ENCODE measurements at regions not wholly inside any gene's neighbourhood (a gene's known extent, or its start where the extent isn't known, plus 50 kb on each side); places are given as distances from the start of the nearest gene placed in this dataset.

- Histone ChIP-seq H3K4me2 (ENCODE audit: control insufficient read depth, insufficient read depth) (no peak overlapping the region), H3K27me3 (replicated peaks in 1 of 2; ENCODE audit: control insufficient read depth in 2 of 2, insufficient read depth in 2 of 2, low read length in 1 of 2) (0 out of 4 replicates have a peak, but pooled peaks cover 0 to 3% of the 10 kb centered on the region in 2 experiments), H3K4me3 (no peak overlapping the region), H4K20me1 (ENCODE audit: control insufficient read depth, insufficient read depth) (no peaks in the 10 kb centered on the region), H3K9ac (ENCODE audit: control insufficient read depth, insufficient read depth, low read length) (no peak overlapping the region), H2AFZ (ENCODE audit: control insufficient read depth, low read depth, low read length) (no peak overlapping the region), H3K36me3 (ENCODE audit: control insufficient read depth in 2 of 2, insufficient read depth in 2 of 2, low read length in 1 of 2) (no peaks in the 10 kb centered on the region), H3K9me3 (replicated peaks; ENCODE audit: control insufficient read depth, insufficient read depth, low read length) (no peaks in the 10 kb centered on the region), H3K4me1 (ENCODE audit: control insufficient read depth, insufficient read depth, low read length) (no peaks in the 10 kb centered on the region), H3K79me2 (ENCODE audit: control insufficient read depth, insufficient read depth, low read length) (no peaks in the 10 kb centered on the region), H3K27ac (ENCODE audit: control insufficient read depth, insufficient read depth) (no peak overlapping the region)
- SMC1A ChIA-PET (ENCODE audit: uncharacterized antibody, unreplicated experiment): no interaction called here
- FAIRE-seq: no peak
- WGBS (ENCODE audit: insufficient coverage, insufficient replicate concordance, low lambda C conversion rate, missing lambda C conversion rate): 36% methylated on average over 4 of the region's 4 CpGs
- RAD21 ChIA-PET (ENCODE audit: unreplicated experiment): no interaction called here
- no peak for DNase-seq (ENCODE audit: low read depth, low spot score)
- in situ Hi-C loops (cut with MboI): no loop called here
- POLR2A ChIA-PET: no interaction called here
- CTCF ChIA-PET: no interaction called here
- no peak for ATAC-seq
- TF ChIP-seq BMI1 (IDR thresholded peaks at IDR 0.05; ENCODE audit: borderline replicate concordance) (no peak), ATF3 (IDR thresholded peaks at IDR 0.05; ENCODE audit: borderline replicate concordance, extremely low read depth, low read depth, low read length) (no peak), CBX3 (IDR thresholded peaks at IDR 0.05; ENCODE audit: borderline replicate concordance, low read depth) (no peak), IKZF2 (IDR thresholded peaks at IDR 0.05) (no peak), ZNF24 (IDR thresholded peaks at IDR 0.05) (no peak), RELA (IDR thresholded peaks at IDR 0.05; ENCODE audit: borderline replicate concordance, partially characterized antibody) (no peak), YBX1 (IDR thresholded peaks at IDR 0.05) (no peak)
- intact Hi-C loops (cut with micrococcal nuclease; ENCODE audit: unreplicated experiment): no loop called here
- BruUV-seq (replicated peaks): no TSS peak
Observed at GRCh38 chr1:56438901-56439551, 140.3 kb downstream of the PLPP3 start.

- no peak overlapping the region for H3K4me3 ChIP-seq
- WGBS (ENCODE audit: insufficient coverage, insufficient replicate concordance, low lambda C conversion rate, missing lambda C conversion rate): 4% methylated on average over 1 of the region's 1 CpG
- FAIRE-seq (no peak), DNase-seq (ENCODE audit: low read depth, low spot score) (no peak), ATAC-seq (no peak)
- no peaks in the 10 kb centered on the region for H3K79me2 ChIP-seq (ENCODE audit: control insufficient read depth, insufficient read depth, low read length)
- BruUV-seq (replicated peaks): no TSS peak
- intact Hi-C loops (cut with micrococcal nuclease; ENCODE audit: unreplicated experiment) (no loop called here), in situ Hi-C loops (cut with MboI) (no loop called here)
- H3K9me3 ChIP-seq (replicated peaks; ENCODE audit: control insufficient read depth, insufficient read depth, low read length): no peaks in the 10 kb centered on the region
- no peak overlapping the region for H2AFZ ChIP-seq (ENCODE audit: control insufficient read depth, low read depth, low read length)
- no peaks in the 10 kb centered on the region for H3K27me3 ChIP-seq (replicated peaks in 1 of 2; ENCODE audit: control insufficient read depth in 2 of 2, insufficient read depth in 2 of 2, low read length in 1 of 2)
- CTCF ChIA-PET: no interaction called here
- POLR2A ChIA-PET: no interaction called here
- no peaks in the 10 kb centered on the region; the same call in 1 of the 2 replicates for H3K4me1 ChIP-seq (ENCODE audit: control insufficient read depth, insufficient read depth, low read length)
- H3K27ac ChIP-seq (ENCODE audit: control insufficient read depth, insufficient read depth): no peak overlapping the region
- H3K9ac ChIP-seq (ENCODE audit: control insufficient read depth, insufficient read depth, low read length): no peak overlapping the region
- H3K36me3 ChIP-seq (ENCODE audit: control insufficient read depth in 2 of 2, insufficient read depth in 2 of 2, low read length in 1 of 2): no peaks in the 10 kb centered on the region
- H4K20me1 ChIP-seq (ENCODE audit: control insufficient read depth, insufficient read depth): no peaks in the 10 kb centered on the region
- RAD21 ChIA-PET (ENCODE audit: unreplicated experiment): no interaction called here
- TF ChIP-seq POLR2AphosphoS2 (IDR thresholded peaks at IDR 0.05; ENCODE audit: low read depth, low read length) (no peak), ETV6 (conservative IDR thresholded peaks at IDR 0.05 in 1 of 2, IDR thresholded peaks at IDR 0.05 in 1 of 2; ENCODE audit: borderline replicate concordance in 1 of 2, low read depth in 1 of 2) (no peak), SPI1 (IDR thresholded peaks at IDR 0.05; ENCODE audit: borderline replicate concordance, insufficient read depth, low read depth, low read length) (no peak), BCL11A (IDR thresholded peaks at IDR 0.05; ENCODE audit: low read depth, low read length) (no peak), BHLHE40 (IDR thresholded peaks at IDR 0.05; ENCODE audit: borderline replicate concordance in 1 of 2, low read depth in 2 of 2, low read length in 1 of 2) (no peak), CBX5 (IDR thresholded peaks at IDR 0.05; ENCODE audit: low read depth) (no peak)
- SMC1A ChIA-PET (ENCODE audit: uncharacterized antibody, unreplicated experiment): interaction anchor here (1.4 kb wide), 1 partner anchor 35 kb away, joined by 3 read pairs; no protein-coding TSS in a partner anchor
- no peak overlapping the region for H3K4me2 ChIP-seq (ENCODE audit: control insufficient read depth, insufficient read depth)
Observed at GRCh38 chr1:56437959-56438358, 141.4 kb downstream of the PLPP3 start.
